ENCODE measurements at regions not wholly inside any gene's neighbourhood (a gene's known extent, or its start where the extent isn't known, plus 50 kb on each side); places are given as distances from the start of the nearest gene placed in this dataset.

DNA sequence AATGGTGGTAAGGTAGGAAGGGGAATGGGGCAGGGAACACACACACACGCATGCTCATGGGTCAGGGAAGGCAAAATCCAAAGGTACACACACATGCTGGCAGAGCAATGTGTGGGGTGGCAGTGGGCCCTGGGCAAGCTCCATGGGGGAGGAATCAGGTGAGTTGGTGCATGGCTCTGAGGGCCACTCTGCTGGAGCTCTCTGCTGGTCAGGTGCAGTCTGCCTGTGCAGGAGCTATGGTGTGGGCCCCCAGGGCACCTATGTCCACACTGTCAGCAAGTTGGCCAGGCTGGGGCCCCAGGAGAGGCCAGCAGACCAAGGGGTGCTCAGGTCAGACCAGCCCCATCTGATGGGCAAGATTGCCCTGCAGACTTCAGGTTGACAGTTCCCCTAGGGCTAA, 90.1 kb upstream of the GAP43 start:
- POLR2A ChIA-PET, result no interaction called here

GRCh38 chr3:115536171-115536570, 87.1 kb upstream of the GAP43 start:
- Histone ChIP-seq H3K4me3 (ENCODE audit: low read depth, low read length) (no peak overlapping the region), H3K27ac (ENCODE audit: low read depth, low read length) (no peak overlapping the region), H3K27me3 (ENCODE audit: control insufficient read depth, insufficient read depth, low read length) (no peaks in the 10 kb centered on the region), H3K9me3 (ENCODE audit: control insufficient read depth, insufficient read depth, low read length) (no peaks in the 10 kb centered on the region)
- ChIA-PET CTCF (no interaction called here), POLR2A (no interaction called here)
- TF ChIP-seq CTCF (IDR thresholded peaks at IDR 0.05; ENCODE audit: low read depth, low read length), result no peak
- DNase-seq (ENCODE audit: low read depth, low spot score), result no peak

More for the DNA sequence above, 90.1 kb upstream of the GAP43 start:
- no peaks in the 10 kb centered on the region for H3K9me3 ChIP-seq (ENCODE audit: control insufficient read depth, insufficient read depth, low read length)
- no peaks in the 10 kb centered on the region for H3K27me3 ChIP-seq (ENCODE audit: control insufficient read depth, insufficient read depth, low read length)
- CTCF ChIA-PET, result no interaction called here
- no peak overlapping the region for H3K4me3 ChIP-seq (ENCODE audit: low read depth, low read length)
- DNase-seq (ENCODE audit: low read depth, low spot score), result no peak
- H3K27ac ChIP-seq (ENCODE audit: low read depth, low read length), result no peak overlapping the region
- no peak for TF ChIP-seq CTCF (IDR thresholded peaks at IDR 0.05; ENCODE audit: low read depth, low read length)

- Histone ChIP-seq H3K27me3 (ENCODE audit: control insufficient read depth, insufficient read depth, low read length) (no peaks in the 10 kb centered on the region), H3K27ac (ENCODE audit: low read depth, low read length) (no peak overlapping the region), H3K4me3 (ENCODE audit: low read depth, low read length) (no peak overlapping the region), H3K9me3 (ENCODE audit: control insufficient read depth, insufficient read depth, low read length) (no peaks in the 10 kb centered on the region)
- ChIA-PET POLR2A (no interaction called here), CTCF (interaction anchor here (0.6 kb wide), 1 partner anchor 173 kb away, joined by 3 read pairs; no protein-coding TSS in a partner anchor)
- no peak for DNase-seq (ENCODE audit: low read depth, low spot score)
- TF ChIP-seq CTCF (IDR thresholded peaks at IDR 0.05; ENCODE audit: low read depth, low read length), result no peak
Measured at GRCh38 chr3:115537669-115538068, 85.6 kb upstream of the GAP43 start.

DNA sequence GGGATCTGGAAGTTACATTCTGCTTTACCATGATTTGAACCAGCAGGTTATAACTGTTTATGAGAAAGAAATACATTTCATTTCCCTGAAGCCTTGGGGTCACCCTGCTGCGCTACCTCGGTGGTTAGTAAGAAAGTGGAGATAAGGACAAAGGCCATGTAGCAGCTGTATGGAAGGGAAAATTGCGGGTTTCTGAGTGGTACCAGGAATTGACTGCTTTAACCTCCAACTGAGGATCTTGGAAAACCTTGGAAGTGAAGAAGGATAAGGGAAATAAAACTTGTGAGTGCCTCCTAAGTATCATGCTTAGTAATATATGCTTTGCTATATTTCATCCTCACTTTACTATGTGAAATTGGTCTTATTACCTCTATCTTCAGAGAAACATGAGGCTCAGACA, 76.1 kb upstream of the GAP43 start:
- no peak overlapping the region for H3K4me3 ChIP-seq (ENCODE audit: low read depth, low read length)
- POLR2A ChIA-PET, result no interaction called here
- no peak for TF ChIP-seq CTCF (IDR thresholded peaks at IDR 0.05; ENCODE audit: low read depth, low read length)
- DNase-seq (ENCODE audit: low read depth, low spot score), result no peak
- CTCF ChIA-PET, result no interaction called here
- no peaks in the 10 kb centered on the region for H3K9me3 ChIP-seq (ENCODE audit: control insufficient read depth, insufficient read depth, low read length)
- H3K27me3 ChIP-seq (ENCODE audit: control insufficient read depth, insufficient read depth, low read length), result no peaks in the 10 kb centered on the region
- H3K27ac ChIP-seq (ENCODE audit: low read depth, low read length), result no peak overlapping the region

DNA sequence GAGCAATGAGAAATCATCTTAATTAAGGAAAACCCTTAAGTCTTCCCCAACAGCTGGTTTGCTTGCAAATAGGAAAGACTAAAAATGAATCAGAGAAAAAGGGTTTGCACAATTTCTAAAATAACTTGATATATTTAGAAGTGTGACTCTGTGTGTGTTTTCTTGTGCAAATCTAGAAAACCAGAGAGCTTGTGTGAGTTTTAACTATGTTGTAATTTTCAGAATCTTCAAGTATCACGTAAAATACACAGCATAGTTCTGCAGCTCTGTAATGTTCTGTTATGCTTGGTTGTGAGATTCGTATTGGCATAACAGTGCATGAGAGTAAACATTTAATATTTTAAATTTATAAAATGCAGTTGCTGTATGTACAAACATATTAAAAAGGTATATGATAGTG, 74.7 kb upstream of the GAP43 start:
- no peaks in the 10 kb centered on the region for H3K9me3 ChIP-seq (ENCODE audit: control insufficient read depth, insufficient read depth, low read length)
- no peak overlapping the region for H3K27ac ChIP-seq (ENCODE audit: low read depth, low read length)
- no peaks in the 10 kb centered on the region for H3K27me3 ChIP-seq (ENCODE audit: control insufficient read depth, insufficient read depth, low read length)
- CTCF ChIA-PET, result no interaction called here
- no peak overlapping the region for H3K4me3 ChIP-seq (ENCODE audit: low read depth, low read length)
- no peak for TF ChIP-seq CTCF (IDR thresholded peaks at IDR 0.05; ENCODE audit: low read depth, low read length)
- POLR2A ChIA-PET, result no interaction called here
- no peak for DNase-seq (ENCODE audit: low read depth, low spot score)

Data from AG04450 (cell line).